ENCODE measurements at regions not wholly inside any gene's neighbourhood (a gene's known extent, or its start where the extent isn't known, plus 50 kb on each side); places are given as distances from the start of the nearest gene placed in this dataset.

DNA sequence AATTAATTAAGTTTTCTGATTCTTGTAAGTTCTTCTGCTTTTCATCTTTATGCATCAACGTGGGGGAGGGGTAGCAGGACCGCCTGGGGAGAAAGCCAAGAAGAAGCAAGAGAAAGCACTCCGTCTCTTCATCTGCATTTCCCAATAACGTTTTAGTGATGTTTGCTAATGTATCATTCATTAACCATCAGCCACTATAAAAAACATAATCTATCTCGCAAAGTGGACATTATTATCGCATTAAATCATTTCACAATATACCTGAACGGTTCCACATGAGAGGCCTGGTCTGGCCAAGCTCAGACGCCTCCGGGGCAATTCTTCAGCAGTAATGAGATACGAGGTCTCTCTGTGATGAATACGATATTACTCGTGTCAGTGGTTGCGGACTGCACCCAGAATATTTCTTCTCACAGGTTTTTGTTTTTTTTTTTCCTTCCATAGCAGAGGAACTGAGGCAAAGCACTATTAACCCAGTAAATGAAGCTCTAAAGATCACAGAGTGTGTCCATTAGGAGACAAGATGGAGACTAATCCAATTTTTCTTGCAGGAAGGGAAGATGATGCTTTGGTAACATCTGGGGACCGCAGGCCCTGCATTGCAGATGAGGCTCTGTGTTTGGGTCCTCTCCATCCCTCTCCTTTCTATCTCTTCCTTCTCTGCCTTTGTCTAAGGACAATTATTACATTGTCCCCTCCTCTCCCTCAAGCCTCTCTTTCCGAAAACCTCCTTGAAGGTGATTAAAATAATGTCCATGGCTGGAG is 156.1 kb downstream of the SLC35B3 start:
- TF ChIP-seq, protein P1, sequence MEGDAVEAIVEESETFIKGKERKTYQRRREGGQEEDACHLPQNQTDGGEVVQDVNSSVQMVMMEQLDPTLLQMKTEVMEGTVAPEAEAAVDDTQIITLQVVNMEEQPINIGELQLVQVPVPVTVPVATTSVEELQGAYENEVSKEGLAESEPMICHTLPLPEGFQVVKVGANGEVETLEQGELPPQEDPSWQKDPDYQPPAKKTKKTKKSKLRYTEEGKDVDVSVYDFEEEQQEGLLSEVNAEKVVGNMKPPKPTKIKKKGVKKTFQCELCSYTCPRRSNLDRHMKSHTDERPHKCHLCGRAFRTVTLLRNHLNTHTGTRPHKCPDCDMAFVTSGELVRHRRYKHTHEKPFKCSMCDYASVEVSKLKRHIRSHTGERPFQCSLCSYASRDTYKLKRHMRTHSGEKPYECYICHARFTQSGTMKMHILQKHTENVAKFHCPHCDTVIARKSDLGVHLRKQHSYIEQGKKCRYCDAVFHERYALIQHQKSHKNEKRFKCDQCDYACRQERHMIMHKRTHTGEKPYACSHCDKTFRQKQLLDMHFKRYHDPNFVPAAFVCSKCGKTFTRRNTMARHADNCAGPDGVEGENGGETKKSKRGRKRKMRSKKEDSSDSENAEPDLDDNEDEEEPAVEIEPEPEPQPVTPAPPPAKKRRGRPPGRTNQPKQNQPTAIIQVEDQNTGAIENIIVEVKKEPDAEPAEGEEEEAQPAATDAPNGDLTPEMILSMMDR (IDR thresholded peaks at IDR 0.05), result no peak
- TF ChIP-seq EZH2phosphoT487 (IDR thresholded peaks at IDR 0.05) (no peak), EZH2 (IDR thresholded peaks at IDR 0.05) (no peak)

Data from neural progenitor cell (in vitro differentiated cells).